Fibroblast of lung (primary cell): ENCODE measurements at regions not wholly inside any gene's neighbourhood (a gene's known extent, or its start where the extent isn't known, plus 50 kb on each side); places are given as distances from the start of the nearest gene placed in this dataset.

Experiments
- DNase-seq, 2 donors: peaks; one replicate each; pipeline versions ENCODE4 v3.0.0 to v3.0.0-alpha.2; 2010; ENCODE audit warnings: low read depth in 2 of 2
- H2AFZ ChIP-seq: 2 replicates; pipeline ENCODE4 v1.5.1; 2012; ENCODE audit warnings: low read length, control low read depth, inconsistent platforms
- H3K27ac ChIP-seq: 2 replicates; pipeline ENCODE4 v1.5.1; 2011; ENCODE audit warnings: low read length, control low read depth; ENCODE audit not compliant: insufficient read depth
- H3K27me3 ChIP-seq: 2 replicates; pipeline ENCODE4 v1.5.1; 2011; ENCODE audit warnings: mild to moderate bottlenecking, low read length; ENCODE audit not compliant: control insufficient read depth, insufficient read depth
- H3K36me3 ChIP-seq: 2 replicates; pipeline ENCODE4 v1.5.1; 2011; ENCODE audit warnings: low read length; ENCODE audit not compliant: control insufficient read depth, insufficient read depth
- H3K4me1 ChIP-seq: 2 replicates; pipeline ENCODE4 v1.5.1; 2011; ENCODE audit warnings: low read length; ENCODE audit not compliant: control insufficient read depth, insufficient read depth; ENCODE audit errors: extremely low read depth
- H3K4me2 ChIP-seq: 2 replicates; pipeline ENCODE4 v1.5.1; 2011; ENCODE audit warnings: low read length, control low read depth; ENCODE audit not compliant: insufficient read depth; ENCODE audit errors: extremely low read depth
- H3K4me3 ChIP-seq, 4 experiments: fragments of 200-600 bp in 1 of 4; sonication (generic) in 1 of 4; replicated peaks in 1 of 4; 2 replicates each; pipeline ENCODE4 v1.5.1; 2011 to 2016; ENCODE audit warnings: low read length in 4 of 4, low read depth in 3 of 4, mild to moderate bottlenecking in 3 of 4, control low read depth in 2 of 4, inconsistent platforms in 1 of 4, mixed read lengths in 1 of 4; ENCODE audit not compliant: insufficient read depth in 1 of 4; ENCODE audit errors: control extremely low read depth in 1 of 4
- H3K79me2 ChIP-seq: 2 replicates; pipeline ENCODE4 v1.5.1; 2012; ENCODE audit warnings: mild to moderate bottlenecking, low read length, inconsistent platforms; ENCODE audit not compliant: control insufficient read depth, insufficient read depth
- H3K9ac ChIP-seq: 2 replicates; pipeline ENCODE4 v1.5.1; 2011; ENCODE audit warnings: mild to moderate bottlenecking, low read length, control low read depth; ENCODE audit not compliant: insufficient read depth
- H3K9me3 ChIP-seq: 2 replicates; pipeline ENCODE4 v1.5.1; 2012; ENCODE audit warnings: low read depth, low read length; ENCODE audit not compliant: control insufficient read depth, insufficient read depth
- H4K20me1 ChIP-seq: 2 replicates; pipeline ENCODE4 v1.5.1; 2011; ENCODE audit warnings: low read length; ENCODE audit not compliant: control insufficient read depth, insufficient read depth; ENCODE audit errors: extremely low read depth
- CTCF ChIP-seq, 2 donors: IDR thresholded peaks in 1 of 2; conservative IDR thresholded peaks in 1 of 2; 1 replicate in 1 of 2; 2 replicates in 1 of 2; pipeline ENCODE4 v1.5.1; 2011 to 2012; ENCODE audit warnings: low read length in 2 of 2, control low read depth in 1 of 2, inconsistent platforms in 1 of 2, low read depth in 1 of 2, mild to moderate bottlenecking in 1 of 2
- EZH2 ChIP-seq: IDR thresholded peaks from 2 replicates; pipeline ENCODE4 v1.5.1; 2012; ENCODE audit warnings: low read length, control low read depth, mild to moderate bottlenecking; ENCODE audit errors: missing control alignments

GRCh38 chr3:104982130-104982529 is 384.6 kb upstream of the ALCAM start:
- H4K20me1 ChIP-seq: no peaks in the 10 kb centered on the region
- H3K9ac ChIP-seq: no peak overlapping the region
- H3K4me1 ChIP-seq: no peaks in the 10 kb centered on the region
- DNase-seq: no peak
- H3K79me2 ChIP-seq: no peaks in the 10 kb centered on the region
- H2AFZ ChIP-seq: no peak overlapping the region
- no peak overlapping the region for H3K27ac ChIP-seq
- no peak for TF ChIP-seq CTCF (conservative IDR thresholded peaks at IDR 0.05 in 1 of 2, IDR thresholded peaks at IDR 0.05 in 1 of 2; ENCODE audit: low read depth in 1 of 2, low read length in 2 of 2)
- TF ChIP-seq EZH2: no peak
- H3K9me3 ChIP-seq: no peaks in the 10 kb centered on the region
- H3K27me3 ChIP-seq: no peaks in the 10 kb centered on the region
- H3K4me3 ChIP-seq: no peak overlapping the region
- H3K36me3 ChIP-seq: no peaks in the 10 kb centered on the region
- no peak overlapping the region for H3K4me2 ChIP-seq

DNA sequence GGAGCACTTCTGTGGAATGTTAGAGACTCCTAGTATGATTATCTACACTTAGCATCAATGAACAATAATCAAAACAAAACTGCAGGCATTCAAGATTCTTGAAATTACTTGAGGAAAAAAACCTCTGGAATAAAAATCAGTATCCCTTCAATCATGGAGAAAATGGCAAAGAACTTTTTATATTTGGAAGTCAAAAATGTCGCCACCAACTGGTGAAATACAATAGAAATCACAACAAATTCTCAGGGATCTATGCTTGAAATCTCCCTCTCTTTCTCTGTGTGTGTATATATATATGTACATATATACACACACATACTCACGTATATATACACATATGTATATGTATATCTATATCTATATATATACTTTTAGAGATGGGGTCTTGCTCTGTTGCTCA is 378.9 kb upstream of the ALCAM start:
- Histone ChIP-seq H3K4me2 (no peak overlapping the region), H3K27ac (no peak overlapping the region), H3K27me3 (no peaks in the 10 kb centered on the region), H4K20me1 (no peaks in the 10 kb centered on the region), H3K4me1 (no peaks in the 10 kb centered on the region), H3K4me3 (no peak overlapping the region), H2AFZ (no peak overlapping the region), H3K36me3 (no peaks in the 10 kb centered on the region), H3K9ac (no peak overlapping the region), H3K9me3 (no peaks in the 10 kb centered on the region), H3K79me2 (no peaks in the 10 kb centered on the region)
- no peak for DNase-seq
- no peak for TF ChIP-seq CTCF (conservative IDR thresholded peaks at IDR 0.05 in 1 of 2, IDR thresholded peaks at IDR 0.05 in 1 of 2; ENCODE audit: low read depth in 1 of 2, low read length in 2 of 2)
- TF ChIP-seq EZH2: no peak

DNA sequence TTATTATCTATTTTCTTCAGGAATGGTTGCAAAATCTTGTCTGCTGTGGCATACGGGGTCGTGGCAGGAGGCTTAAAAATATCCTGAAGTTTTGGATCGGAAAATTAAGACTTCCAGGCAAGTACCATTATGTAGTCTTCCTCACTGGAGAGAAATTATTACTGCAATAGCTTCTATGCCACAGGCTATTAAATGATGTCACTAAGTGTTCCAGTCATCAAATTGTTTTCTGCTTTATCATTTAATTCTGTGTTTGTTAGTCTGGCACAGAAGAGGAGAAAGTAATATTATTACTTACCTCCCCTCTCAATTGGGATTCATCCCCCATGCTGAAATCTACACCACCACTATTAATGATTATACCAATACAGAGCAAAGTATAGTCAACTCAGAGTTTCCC is 378.2 kb upstream of the ALCAM start:
- no peaks in the 10 kb centered on the region for H3K4me1 ChIP-seq
- no peaks in the 10 kb centered on the region for H4K20me1 ChIP-seq
- H3K9ac ChIP-seq: no peak overlapping the region
- no peak overlapping the region for H2AFZ ChIP-seq
- no peaks in the 10 kb centered on the region for H3K9me3 ChIP-seq
- H3K36me3 ChIP-seq: no peaks in the 10 kb centered on the region
- H3K4me2 ChIP-seq: no peak overlapping the region
- H3K27me3 ChIP-seq: no peaks in the 10 kb centered on the region
- no peak for DNase-seq
- H3K27ac ChIP-seq: no peak overlapping the region
- H3K4me3 ChIP-seq: no peak overlapping the region
- H3K79me2 ChIP-seq: no peaks in the 10 kb centered on the region
- TF ChIP-seq CTCF (conservative IDR thresholded peaks at IDR 0.05 in 1 of 2, IDR thresholded peaks at IDR 0.05 in 1 of 2; ENCODE audit: low read depth in 1 of 2, low read length in 2 of 2) (no peak), EZH2 (no peak)
